Ectodermal cell (in vitro differentiated cells): ENCODE measurements at regions not wholly inside any gene's neighbourhood (a gene's known extent, or its start where the extent isn't known, plus 50 kb on each side); places are given as distances from the start of the nearest gene placed in this dataset.
"Not testable (repeated sequence)": the region's sequence is repeated elsewhere in the genome, so short reads cannot be mapped to it uniquely, and the experiment has no call there.

Source experiments
- H3K27ac ChIP-seq: 2 replicates; pipeline ENCODE4 v1.7.0; 2013; ENCODE audit warnings: mild to moderate bottlenecking, low read depth, low read length; ENCODE audit not compliant: insufficient read depth, poor library complexity, severe bottlenecking
- H3K27me3 ChIP-seq: 2 replicates; pipeline ENCODE4 v1.7.0; 2013; ENCODE audit warnings: mild to moderate bottlenecking, low read length; ENCODE audit not compliant: insufficient read depth, control insufficient read depth, poor library complexity, severe bottlenecking
- H3K36me3 ChIP-seq: one replicate; pipeline ENCODE4 v1.7.0; 2013; ENCODE audit warnings: low read length; ENCODE audit not compliant: control insufficient read depth, insufficient read depth
- H3K4me1 ChIP-seq: one replicate; pipeline ENCODE4 v1.7.0; 2013; ENCODE audit warnings: low read length; ENCODE audit not compliant: control insufficient read depth, insufficient read depth
- H3K4me3 ChIP-seq: 2 replicates; pipeline ENCODE4 v1.7.0; 2013; ENCODE audit warnings: low read depth, low read length, control low read depth; ENCODE audit not compliant: insufficient read depth
- H3K9me3 ChIP-seq: 2 replicates; pipeline ENCODE4 v1.7.0; 2013; ENCODE audit warnings: mild to moderate bottlenecking, low read length, moderate library complexity; ENCODE audit not compliant: control insufficient read depth
- WGBS, 2 experiments: methylation state at CpG; one replicate each; pipeline ENCODE4 v1.1.7; 2013; ENCODE audit warnings: missing lambda C conversion rate in 2 of 2; 5-methylcytosine and 5-hydroxymethylcytosine counted together

DNA sequence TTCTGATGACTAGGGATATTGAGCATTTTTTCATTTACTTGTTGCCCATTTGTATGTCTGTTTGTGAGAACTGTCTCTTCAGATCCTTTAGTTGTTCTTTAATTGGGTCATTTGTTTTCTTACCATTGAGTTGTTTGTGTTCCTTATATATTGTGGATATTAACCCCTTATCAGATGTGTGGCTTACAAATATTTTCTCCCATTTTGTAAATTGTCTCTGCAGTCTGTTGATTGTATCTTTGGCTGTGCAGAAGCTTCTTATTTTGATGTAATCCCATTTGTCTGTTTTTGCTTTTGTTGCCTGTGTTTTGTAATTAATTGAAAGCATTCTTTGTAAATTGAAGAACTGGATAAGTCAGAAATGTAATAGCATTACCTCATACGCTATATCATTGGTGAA, 459.1 kb upstream of the FOXG1 start:
- no peaks in the 10 kb centered on the region for H3K27me3 ChIP-seq
- no peaks in the 10 kb centered on the region for H3K9me3 ChIP-seq
- H3K4me3 ChIP-seq: no peak overlapping the region
- WGBS, 2 experiments: no CpG with 5 or more reads among the region's 1 CpG
- no peaks in the 10 kb centered on the region for H3K36me3 ChIP-seq
- peaks cover 5% of the 10 kb centered on the region for H3K4me1 ChIP-seq
- H3K27ac ChIP-seq: no peak overlapping the region

DNA sequence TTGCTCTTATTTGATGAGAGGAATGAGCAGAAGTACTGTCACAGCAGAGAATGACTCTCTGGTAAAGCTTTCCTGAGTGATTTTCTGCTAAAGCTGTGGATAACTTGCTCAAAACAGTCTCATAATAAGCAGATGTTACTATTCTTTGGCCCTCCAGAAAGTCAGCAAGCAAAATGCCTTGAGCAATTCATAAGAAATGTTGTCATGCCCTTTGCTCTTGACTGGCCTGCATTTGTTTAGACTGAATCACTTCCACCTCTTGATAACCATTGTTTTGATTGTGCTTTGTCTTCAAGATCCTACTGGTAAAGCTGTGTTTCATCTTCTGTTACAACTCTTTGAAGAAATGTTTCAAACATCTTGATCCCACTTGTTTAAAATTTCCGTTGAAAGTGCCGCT, 457.9 kb upstream of the FOXG1 start:
- Histone ChIP-seq H3K4me3 (no peak overlapping the region), H3K36me3 (no peaks in the 10 kb centered on the region), H3K4me1 (peaks cover 5% of the 10 kb centered on the region), H3K9me3 (no peaks in the 10 kb centered on the region), H3K27me3 (no peaks in the 10 kb centered on the region), H3K27ac (no peak overlapping the region)
- WGBS, 2 experiments: 74 to 85% methylated on average over 2 of the region's 2 CpGs

- H3K27ac ChIP-seq, H3K4me1 ChIP-seq, H3K27me3 ChIP-seq, H3K9me3 ChIP-seq, H3K4me3 ChIP-seq, H3K36me3 ChIP-seq: not testable (repeated sequence)
- WGBS, 2 experiments: 88% methylated on average over 31 to 32 of the region's 32 CpGs
These were observed 448.5 kb upstream of the FOXG1 start for GRCh38 chr14:28317890-28318675.

GRCh38 chr14:28321475-28322244, 444.9 kb upstream of the FOXG1 start:
- Histone ChIP-seq H3K27me3 (no peaks in the 10 kb centered on the region), H3K4me1 (no peaks in the 10 kb centered on the region), H3K27ac (no peak overlapping the region), H3K4me3 (no peak overlapping the region), H3K9me3 (no peaks in the 10 kb centered on the region), H3K36me3 (no peaks in the 10 kb centered on the region)
- WGBS, 2 experiments: 72 to 97% methylated on average over 2 of the region's 3 CpGs

DNA sequence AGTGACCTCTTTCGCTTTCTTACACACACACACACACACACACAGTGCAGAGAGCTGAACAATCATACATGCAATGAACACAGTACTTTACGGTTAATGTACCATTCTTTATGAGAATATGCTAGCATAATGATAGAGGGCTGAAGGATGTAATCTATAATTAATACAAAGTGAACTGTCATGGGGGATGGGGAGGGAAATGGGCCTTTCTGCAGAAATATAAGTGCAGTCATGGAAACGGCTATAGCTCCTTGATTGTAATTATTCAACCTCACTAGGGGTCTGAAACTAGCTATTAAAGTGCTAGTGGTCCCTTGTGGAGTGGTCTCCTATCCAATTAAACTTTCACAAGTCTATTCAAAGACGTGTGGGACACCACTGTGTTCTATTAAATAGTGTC, 443.2 kb upstream of the FOXG1 start:
- Histone ChIP-seq H3K27ac (no peak overlapping the region), H3K9me3 (no peaks in the 10 kb centered on the region), H3K4me3 (no peak overlapping the region), H3K36me3 (no peaks in the 10 kb centered on the region), H3K4me1 (no peaks in the 10 kb centered on the region), H3K27me3 (no peaks in the 10 kb centered on the region)
- WGBS, 2 experiments: 81 to 91% methylated on average over 4 of the region's 4 CpGs

GRCh38 chr14:28323951-28324741, 442.4 kb upstream of the FOXG1 start:
- no peaks in the 10 kb centered on the region for H3K36me3 ChIP-seq
- WGBS, 2 experiments: 83 to 88% methylated on average over 4 to 5 of the region's 5 CpGs
- no peaks in the 10 kb centered on the region for H3K9me3 ChIP-seq
- no peak overlapping the region for H3K4me3 ChIP-seq
- H3K27me3 ChIP-seq: no peaks in the 10 kb centered on the region
- no peaks in the 10 kb centered on the region for H3K4me1 ChIP-seq
- H3K27ac ChIP-seq: no peak overlapping the region

GRCh38 chr14:28340816-28341215, 425.8 kb upstream of the FOXG1 start:
- H3K9me3 ChIP-seq: no peaks in the 10 kb centered on the region
- no peak overlapping the region for H3K27ac ChIP-seq
- no peaks in the 10 kb centered on the region for H3K27me3 ChIP-seq
- no peaks in the 10 kb centered on the region for H3K36me3 ChIP-seq
- no peak overlapping the region for H3K4me3 ChIP-seq
- H3K4me1 ChIP-seq: no peaks in the 10 kb centered on the region

GRCh38 chr14:28344381-28344780, 422.2 kb upstream of the FOXG1 start:
- H3K27ac ChIP-seq: no peak overlapping the region
- no peak overlapping the region for H3K4me3 ChIP-seq
- H3K27me3 ChIP-seq: no peaks in the 10 kb centered on the region
- no peaks in the 10 kb centered on the region for H3K36me3 ChIP-seq
- H3K4me1 ChIP-seq: no peaks in the 10 kb centered on the region
- no peaks in the 10 kb centered on the region for H3K9me3 ChIP-seq

DNA sequence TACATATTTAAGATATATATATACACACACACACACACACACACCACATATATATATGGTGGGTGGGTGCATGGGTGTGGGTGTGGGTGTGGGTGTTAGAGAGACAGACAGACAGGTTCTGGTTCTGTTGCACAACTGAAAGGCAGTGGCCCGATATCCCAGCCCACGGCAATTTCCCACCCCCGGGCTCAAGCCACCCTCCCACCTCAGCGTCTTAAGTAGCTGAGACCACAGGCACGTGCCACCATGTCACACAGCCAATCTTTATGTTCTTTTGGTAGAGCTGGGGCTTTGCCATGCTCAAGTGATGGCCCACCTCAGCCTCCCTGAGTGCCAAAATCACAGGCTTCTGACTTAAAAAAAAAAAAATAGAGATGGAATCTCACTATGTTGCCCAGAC, 417.8 kb upstream of the FOXG1 start:
- Histone ChIP-seq H3K27me3 (no peaks in the 10 kb centered on the region), H3K4me1 (no peaks in the 10 kb centered on the region), H3K4me3 (no peak overlapping the region), H3K27ac (no peak overlapping the region), H3K36me3 (no peaks in the 10 kb centered on the region), H3K9me3 (no peaks in the 10 kb centered on the region)
- WGBS, 2 experiments: 92 to 94% methylated on average over 5 of the region's 5 CpGs

DNA sequence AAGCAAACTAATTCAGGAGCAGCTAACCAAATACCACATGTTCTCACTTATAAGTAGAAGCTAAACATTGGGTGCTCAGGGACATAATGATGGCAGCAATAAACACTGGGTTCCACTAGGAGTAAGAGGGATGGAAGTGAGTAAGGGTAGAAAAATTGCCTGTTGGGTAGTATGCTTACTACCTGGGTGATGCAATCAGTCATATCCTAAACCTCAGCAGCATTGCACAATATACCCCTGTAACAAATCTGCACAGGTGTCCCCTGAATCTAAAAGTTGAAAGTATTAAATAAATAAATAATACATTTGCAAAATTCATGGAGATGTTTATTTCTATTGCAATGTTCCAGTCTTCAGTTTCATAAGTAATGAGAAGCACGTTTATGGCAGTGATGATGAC, 409.8 kb upstream of the FOXG1 start:
- Histone ChIP-seq H3K36me3 (no peaks in the 10 kb centered on the region), H3K27ac (no peak overlapping the region), H3K27me3 (no peaks in the 10 kb centered on the region), H3K9me3 (no peaks in the 10 kb centered on the region), H3K4me1 (no peaks in the 10 kb centered on the region), H3K4me3 (no peak overlapping the region)
- 88 to 93% methylated on average over 1 of the region's 1 CpG for WGBS, 2 experiments
